Neural cell (in vitro differentiated cells): ENCODE measurements at regions not wholly inside any gene's neighbourhood (a gene's known extent, or its start where the extent isn't known, plus 50 kb on each side); places are given as distances from the start of the nearest gene placed in this dataset.

ENCODE experiments used
- H2AFZ ChIP-seq: fragments of 200-600, 300-800 bp; sonication (generic), shearing (Covaris generic); 2 replicates; pipeline ENCODE4 v1.6.0; 2014; ENCODE audit warnings: low read depth, mild to moderate bottlenecking, antibody characterized with exemption, low read length, moderate library complexity
- H3F3A ChIP-seq: fragments of 200-600 bp; shearing (Covaris generic); 2 replicates; pipeline ENCODE4 v1.6.1; 2016; ENCODE audit warnings: mild to moderate bottlenecking, moderate library complexity, mixed read lengths, antibody characterized with exemption, low read length; ENCODE audit not compliant: insufficient read depth, poor library complexity, severe bottlenecking
- H3K27ac ChIP-seq: fragments of 200-600, 300-800 bp; sonication (generic), shearing (Covaris generic); 2 replicates; pipeline ENCODE4 v1.5.1; 2014; ENCODE audit warnings: mild to moderate bottlenecking, low read length, moderate library complexity
- H3K27me3 ChIP-seq: fragments of 300-800, 200-600 bp; sonication (generic), shearing (Covaris generic); 2 replicates; pipeline ENCODE4 v1.6.0; 2014; ENCODE audit warnings: mild to moderate bottlenecking, low read depth, low read length, moderate library complexity; ENCODE audit not compliant: insufficient read depth
- H3K36me3 ChIP-seq: fragments of 300-800, 200-600 bp; sonication (generic), shearing (Covaris generic); 2 replicates; pipeline ENCODE4 v1.5.1; 2014; ENCODE audit warnings: mild to moderate bottlenecking, antibody characterized with exemption, low read length, moderate library complexity; ENCODE audit not compliant: insufficient read depth
- H3K4me2 ChIP-seq: fragments of 300-800, 200-600 bp; sonication (generic), shearing (Covaris generic); 2 replicates; pipeline ENCODE4 v1.6.0; 2014; ENCODE audit warnings: mild to moderate bottlenecking, low read length
- H3K4me3 ChIP-seq: fragments of 300-800, 200-600 bp; sonication (generic), shearing (Covaris generic); 2 replicates; pipeline ENCODE4 v1.5.1; 2014; ENCODE audit warnings: mild to moderate bottlenecking, low read length, moderate library complexity
- H3K79me2 ChIP-seq: fragments of 200-600 bp; shearing (Covaris generic); replicated peaks from 2 replicates; pipeline ENCODE4 v1.6.0; 2014; ENCODE audit warnings: mild to moderate bottlenecking, low read length, moderate library complexity; ENCODE audit not compliant: insufficient read depth
- H3K9ac ChIP-seq: fragments of 300-800, 200-600 bp; sonication (generic), shearing (Covaris generic); 2 replicates; pipeline ENCODE4 v1.6.1; 2016; ENCODE audit warnings: mild to moderate bottlenecking, low read length, mixed read lengths
- H3K9me2 ChIP-seq: fragments of 200-600 bp; shearing (Covaris generic); 2 replicates; pipeline ENCODE4 v1.6.1; 2016; ENCODE audit warnings: mild to moderate bottlenecking, low read length, mixed read lengths; ENCODE audit not compliant: insufficient read depth
- H3K9me3 ChIP-seq: fragments of 200-600, 300-800 bp; sonication (generic), shearing (Covaris generic); 2 replicates; pipeline ENCODE4 v1.6.1; 2016; ENCODE audit warnings: mild to moderate bottlenecking, mixed run types, low read length, moderate library complexity, mixed read lengths
- H4K20me1 ChIP-seq: fragments of 200-600 bp; shearing (Covaris generic); 2 replicates; pipeline ENCODE4 v1.6.1; 2016; ENCODE audit warnings: mild to moderate bottlenecking, mixed run types; ENCODE audit not compliant: insufficient read depth
- CTCF ChIP-seq: fragments of 450-650 bp; IDR thresholded peaks from 2 replicates; pipeline ENCODE4 v1.5.1; 2014; ENCODE audit warnings: antibody characterized with exemption, mild to moderate bottlenecking, moderate library complexity; ENCODE audit not compliant: poor library complexity, severe bottlenecking
- EP300 ChIP-seq: fragments of 450-650 bp; conservative IDR thresholded peaks from 2 replicates; pipeline ENCODE4 v1.6.1; 2014; ENCODE audit warnings: antibody characterized with exemption, mild to moderate bottlenecking, moderate library complexity; ENCODE audit not compliant: poor library complexity, severe bottlenecking
- EZH2 ChIP-seq: fragments of 200-600, 300-800 bp; shearing (Covaris generic), sonication (generic); IDR thresholded peaks from 2 replicates; pipeline ENCODE4 v1.6.1; 2014; ENCODE audit warnings: antibody characterized with exemption, low read length, borderline replicate concordance, mild to moderate bottlenecking; ENCODE audit not compliant: insufficient read depth, poor library complexity, severe bottlenecking
- MXI1 ChIP-seq: fragments of 450-650 bp; conservative IDR thresholded peaks from 2 replicates; pipeline ENCODE4 v1.6.1; 2014; ENCODE audit warnings: antibody characterized with exemption, mild to moderate bottlenecking; ENCODE audit not compliant: poor library complexity, severe bottlenecking
- POLR2AphosphoS5 ChIP-seq: IDR thresholded peaks from 2 replicates; pipeline ENCODE4 v1.6.1; 2012
- RAD21 ChIP-seq: fragments of 450-650 bp; conservative IDR thresholded peaks from 2 replicates; pipeline ENCODE4 v1.6.1; 2014; ENCODE audit warnings: antibody characterized with exemption, mild to moderate bottlenecking, moderate library complexity
- REST ChIP-seq: IDR thresholded peaks from 2 replicates; pipeline ENCODE4 v1.6.1; 2012; ENCODE audit warnings: borderline replicate concordance
- SMC3 ChIP-seq: fragments of 450-650 bp; conservative IDR thresholded peaks from 2 replicates; pipeline ENCODE4 v1.6.1; 2014; ENCODE audit warnings: antibody characterized with exemption, mild to moderate bottlenecking, moderate library complexity; ENCODE audit not compliant: poor library complexity
- TAF1 ChIP-seq: IDR thresholded peaks from 2 replicates; pipeline ENCODE4 v1.6.1; 2012; ENCODE audit warnings: low read depth

GRCh38 chr17:70934231-70934630 is 764.9 kb downstream of the KCNJ2 start:
- Histone ChIP-seq H2AFZ (no peak overlapping the region), H3K9ac (no peak overlapping the region), H3K27ac (peak overlapping the region; percentile 57), H3K4me2 (no peak overlapping the region), H3K79me2 (no peaks in the 10 kb centered on the region), H3K4me3 (no peak overlapping the region), H3K36me3 (no peaks in the 10 kb centered on the region), H3K9me3 (no peaks in the 10 kb centered on the region), H4K20me1 (no peaks in the 10 kb centered on the region), H3K9me2 (no peaks in the 10 kb centered on the region), H3F3A (no peaks in the 10 kb centered on the region), H3K27me3 (no peaks in the 10 kb centered on the region)
- TF ChIP-seq POLR2AphosphoS5: no peak
- TF ChIP-seq MXI1: no peak
- TF ChIP-seq EP300: no peak
- TF ChIP-seq CTCF: no peak
- no peak for TF ChIP-seq REST
- TF ChIP-seq RAD21: no peak
- no peak for TF ChIP-seq TAF1
- TF ChIP-seq SMC3: no peak
- no peak for TF ChIP-seq EZH2

DNA sequence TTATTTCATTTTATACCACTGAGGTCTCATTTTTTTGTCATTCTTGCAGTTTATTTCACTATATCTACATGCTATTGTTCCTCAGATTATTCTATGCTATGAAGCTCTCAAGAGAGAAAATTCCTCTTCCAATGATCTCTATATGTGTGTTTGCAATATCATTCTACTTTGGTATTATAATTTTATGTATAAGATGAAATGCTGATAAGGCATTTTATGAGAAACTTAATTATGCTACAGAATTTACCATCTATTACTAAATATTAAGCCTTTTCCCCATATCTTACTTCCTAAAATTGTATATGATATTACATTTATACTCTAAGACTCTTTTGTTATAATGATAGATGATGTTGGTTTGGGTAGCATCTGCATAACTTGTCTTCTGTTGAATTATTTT is 765.5 kb downstream of the KCNJ2 start:
- no peak overlapping the region for H3K4me3 ChIP-seq
- H3K36me3 ChIP-seq: no peaks in the 10 kb centered on the region
- no peaks in the 10 kb centered on the region for H3K9me2 ChIP-seq
- no peak overlapping the region for H3K4me2 ChIP-seq
- H3K27ac ChIP-seq: peak overlapping the region; percentile 57
- no peaks in the 10 kb centered on the region for H3K9me3 ChIP-seq
- H2AFZ ChIP-seq: no peak overlapping the region
- H3K9ac ChIP-seq: no peak overlapping the region
- H4K20me1 ChIP-seq: no peaks in the 10 kb centered on the region
- TF ChIP-seq MXI1 (no peak), RAD21 (no peak), EZH2 (no peak), EP300 (no peak), POLR2AphosphoS5 (no peak), SMC3 (no peak), REST (no peak), CTCF (no peak), TAF1 (no peak)
- no peaks in the 10 kb centered on the region for H3K27me3 ChIP-seq
- no peaks in the 10 kb centered on the region for H3F3A ChIP-seq
- no peaks in the 10 kb centered on the region for H3K79me2 ChIP-seq
